WTC11 (cell line): ENCODE measurements at regions not wholly inside any gene's neighbourhood (a gene's known extent, or its start where the extent isn't known, plus 50 kb on each side); places are given as distances from the start of the nearest gene placed in this dataset.

Source experiments
- ATAC-seq: fragments of 200-7000 bp; cut with Tn5 transposase; 2 replicates; pipeline ENCODE4 v1.10.0; 2021; ENCODE audit warnings: mild to moderate bottlenecking, moderate library complexity
- CTCF ChIA-PET: fragments of 300-600 bp; sonication (Branson Sonifier 250); formaldehyde crosslinking; loops from one replicate; lab custom pipeline; 2021; ENCODE audit warnings: antibody characterized with exemption; lab: Charles Lee
- POLR2A ChIA-PET: fragments of 350-600 bp; sonication (Branson Sonifier 250); formaldehyde crosslinking; loops from one replicate; lab custom pipeline; 2021; ENCODE audit warnings: antibody characterized with exemption; lab: Charles Lee
- DNase-seq: peaks from one replicate; pipeline ENCODE4 v3.0.0; 2021; ENCODE audit warnings: low spot score
- H3K27ac Mint-ChIP-seq: 2 replicates; pipeline ENCODE4 v1.8.0; 2021; ENCODE audit warnings: mixed read lengths
- H3K27me3 Mint-ChIP-seq: 2 replicates; pipeline ENCODE4 v1.8.0; 2021; ENCODE audit warnings: low read depth, mild to moderate bottlenecking, moderate library complexity, mixed read lengths
- H3K36me3 Mint-ChIP-seq: 2 replicates; pipeline ENCODE4 v1.8.0; 2021; ENCODE audit warnings: mixed read lengths
- H3K4me1 Mint-ChIP-seq: 2 replicates; pipeline ENCODE4 v1.8.0; 2022; ENCODE audit warnings: mixed read lengths
- H3K4me3 Mint-ChIP-seq: 2 replicates; pipeline ENCODE4 v1.8.0; 2021; ENCODE audit warnings: mild to moderate bottlenecking, moderate library complexity, mixed read lengths
- H3K9me3 Mint-ChIP-seq: 2 replicates; pipeline ENCODE4 v1.8.0; 2021; ENCODE audit warnings: mixed read lengths
- E2F4 ChIP-seq: sonication (generic); formaldehyde crosslinking; IDR thresholded peaks from 2 replicates; pipeline ENCODE4 v1.8.1; 2022; ENCODE audit warnings: low read depth, mild to moderate bottlenecking, moderate library complexity, missing genetic modification reagents, borderline replicate concordance
- ETV6 ChIP-seq: sonication (generic); formaldehyde crosslinking; IDR thresholded peaks from 2 replicates; pipeline ENCODE4 v1.8.1; 2022; ENCODE audit warnings: mild to moderate bottlenecking, missing genetic modification reagents
- JUN ChIP-seq: sonication (generic); formaldehyde crosslinking; IDR thresholded peaks from 2 replicates; pipeline ENCODE4 v1.8.0; 2023; ENCODE audit warnings: mild to moderate bottlenecking, missing genetic modification reagents
- KAT7 ChIP-seq: sonication (generic); formaldehyde crosslinking; IDR thresholded peaks from 2 replicates; pipeline ENCODE4 v1.8.1; 2023; ENCODE audit warnings: missing genetic modification reagents, mild to moderate bottlenecking, borderline replicate concordance
- MLX ChIP-seq: sonication (generic); formaldehyde crosslinking; IDR thresholded peaks from 2 replicates; pipeline ENCODE4 v1.8.1; 2023; ENCODE audit warnings: mild to moderate bottlenecking, missing genetic modification reagents, moderate library complexity
- MYBL2 ChIP-seq: sonication (generic); formaldehyde crosslinking; IDR thresholded peaks from 2 replicates; pipeline ENCODE4 v1.8.1; 2023; ENCODE audit warnings: mild to moderate bottlenecking, moderate library complexity, missing genetic modification reagents
- NFATC4 ChIP-seq: fragments of 250-450 bp; sonication (Bioruptor Pico); IDR thresholded peaks from 2 replicates; pipeline ENCODE4 v1.9.0; 2021; ENCODE audit warnings: mild to moderate bottlenecking
- NR1H2 ChIP-seq: sonication (generic); formaldehyde crosslinking; IDR thresholded peaks from 2 replicates; pipeline ENCODE4 v1.9.0; 2021; ENCODE audit warnings: mild to moderate bottlenecking, moderate library complexity, missing genetic modification reagents
- NR3C1 ChIP-seq: sonication (generic); formaldehyde crosslinking; conservative IDR thresholded peaks from 2 replicates; pipeline ENCODE4 v1.8.1; 2023; ENCODE audit warnings: low read depth, mild to moderate bottlenecking, missing genetic modification reagents
- PRDM15 ChIP-seq: sonication (generic); formaldehyde crosslinking; IDR thresholded peaks from 2 replicates; pipeline ENCODE4 v1.8.0; 2022; ENCODE audit warnings: missing genetic modification reagents
- PREB ChIP-seq: sonication (generic); formaldehyde crosslinking; IDR thresholded peaks from 2 replicates; pipeline ENCODE4 v1.8.1; 2022; ENCODE audit warnings: mild to moderate bottlenecking, missing genetic modification reagents, moderate library complexity, borderline replicate concordance
- SMAD3 ChIP-seq: sonication (generic); formaldehyde crosslinking; IDR thresholded peaks from 2 replicates; pipeline ENCODE4 v1.8.0; 2022; ENCODE audit warnings: missing genetic modification reagents, mild to moderate bottlenecking, borderline replicate concordance
- SOX15 ChIP-seq: fragments of 250-450 bp; sonication (Bioruptor Pico); IDR thresholded peaks from 2 replicates; pipeline ENCODE4 v1.9.0; 2021; ENCODE audit warnings: mild to moderate bottlenecking
- SP1 ChIP-seq: sonication (generic); formaldehyde crosslinking; conservative IDR thresholded peaks from 2 replicates; pipeline ENCODE4 v1.8.1; 2022; ENCODE audit warnings: missing genetic modification reagents
- TP53 ChIP-seq: sonication (generic); formaldehyde crosslinking; IDR thresholded peaks from 2 replicates; pipeline ENCODE4 v1.8.1; 2023; ENCODE audit warnings: mild to moderate bottlenecking, missing genetic modification reagents
- ZNF219 ChIP-seq: sonication (generic); formaldehyde crosslinking; IDR thresholded peaks from 2 replicates; pipeline ENCODE4 v1.8.0; 2023; ENCODE audit warnings: missing genetic modification reagents, mild to moderate bottlenecking, borderline replicate concordance
- ZNF416 ChIP-seq: fragments of 250-450 bp; sonication (Bioruptor Pico); IDR thresholded peaks from 2 replicates; pipeline ENCODE4 v1.9.0; 2021; ENCODE audit warnings: mild to moderate bottlenecking, inconsistent platforms
- ZNF512 ChIP-seq: sonication (generic); formaldehyde crosslinking; IDR thresholded peaks from 2 replicates; pipeline ENCODE4 v1.8.1; 2022; ENCODE audit warnings: missing genetic modification reagents, borderline replicate concordance
- ZSCAN18 ChIP-seq: fragments of 250-450 bp; sonication (Bioruptor Pico); IDR thresholded peaks from 2 replicates; pipeline ENCODE4 v2.1.2; 2022; ENCODE audit warnings: mild to moderate bottlenecking, moderate library complexity

GRCh38 chr14:75340921-75341320 lies 62.3 kb downstream of the FOS start:
- ATAC-seq = no peak
- DNase-seq = no peak
- CTCF ChIA-PET = no interaction called here
- Mint-ChIP-seq H3K9me3 (peaks cover 33% of the 10 kb centered on the region), H3K4me1 (peaks cover 12% of the 10 kb centered on the region), H3K4me3 (no peak overlapping the region), H3K36me3 (peaks cover 9% of the 10 kb centered on the region), H3K27me3 (peaks cover 3% of the 10 kb centered on the region), H3K27ac (no peak overlapping the region)
- POLR2A ChIA-PET = no interaction called here
- TF ChIP-seq NR1H2 (CRISPR knock-in tag) = no peak

GRCh38 chr14:75341620-75342019 lies 63.0 kb downstream of the FOS start:
- no peak for ATAC-seq
- H3K27ac Mint-ChIP-seq = no peak overlapping the region
- no peak overlapping the region for H3K4me3 Mint-ChIP-seq
- ChIA-PET POLR2A (no interaction called here), CTCF (interaction anchor here (1.5 kb wide), 1 partner anchor 219 kb away, joined by 4 read pairs; no protein-coding TSS in a partner anchor)
- H3K9me3 Mint-ChIP-seq = peaks cover 33% of the 10 kb centered on the region
- peaks cover 12% of the 10 kb centered on the region for H3K4me1 Mint-ChIP-seq
- peaks cover 3% of the 10 kb centered on the region for H3K27me3 Mint-ChIP-seq
- no peak for TF ChIP-seq PREB (CRISPR knock-in tag)
- H3K36me3 Mint-ChIP-seq = peaks cover 9% of the 10 kb centered on the region
- DNase-seq = no peak

- CTCF ChIA-PET = interaction anchor here (1.5 kb wide), 1 partner anchor 218 kb away, joined by 4 read pairs; no protein-coding TSS in a partner anchor
- no peak for TF ChIP-seq NR3C1 (CRISPR knock-in tag)
- TF ChIP-seq NFATC4 (CRISPR knock-in tag) = no peak
- no peak for TF ChIP-seq TP53 (CRISPR knock-in tag)
- TF ChIP-seq SP1 = no peak
- TF ChIP-seq, all 79 proteins: peak for 0
- H3K9me3 Mint-ChIP-seq = peaks cover 24% of the 10 kb centered on the region
- DNase-seq (no peak), ATAC-seq (no peak)
- no peak overlapping the region for H3K4me3 Mint-ChIP-seq
- peaks cover 3% of the 10 kb centered on the region for H3K27me3 Mint-ChIP-seq
- H3K4me1 Mint-ChIP-seq = peaks cover 12% of the 10 kb centered on the region
- POLR2A ChIA-PET = no interaction called here
- H3K27ac Mint-ChIP-seq = no peak overlapping the region
- H3K36me3 Mint-ChIP-seq = peaks cover 9% of the 10 kb centered on the region
Measured at GRCh38 chr14:75342762-75343599, 64.4 kb downstream of the FOS start.

- CTCF ChIA-PET = no interaction called here
- H3K9me3 Mint-ChIP-seq = peaks cover 15% of the 10 kb centered on the region
Measured at GRCh38 chr14:75343911-75344310, 65.3 kb downstream of the FOS start.

More at GRCh38 chr14:75343911-75344310, 65.3 kb downstream of the FOS start:
- Mint-ChIP-seq H3K4me1 (peaks cover 12% of the 10 kb centered on the region), H3K4me3 (no peak overlapping the region), H3K27ac (no peak overlapping the region), H3K27me3 (peaks cover 7% of the 10 kb centered on the region), H3K36me3 (peaks cover 3% of the 10 kb centered on the region)
- ATAC-seq (no peak), DNase-seq (no peak)
- POLR2A ChIA-PET = no interaction called here
- no peak for TF ChIP-seq ZNF512
- TF ChIP-seq JUN = no peak
- no peak for TF ChIP-seq MYBL2 (CRISPR knock-in tag)
- no peak for TF ChIP-seq SMAD3
- TF ChIP-seq E2F4 = no peak
- no peak for TF ChIP-seq KAT7 (CRISPR knock-in tag)
- TF ChIP-seq ZNF416 (CRISPR knock-in tag) = no peak
- no peak for TF ChIP-seq PRDM15
- TF ChIP-seq ZSCAN18 (CRISPR knock-in tag) = no peak
- no peak for TF ChIP-seq ZNF219 (CRISPR knock-in tag)
- TF ChIP-seq ETV6 (CRISPR knock-in tag) = no peak
- no peak for TF ChIP-seq MLX
- no peak for TF ChIP-seq SOX15 (CRISPR knock-in tag)
